ENCODE measurements at regions not wholly inside any gene's neighbourhood (a gene's known extent, or its start where the extent isn't known, plus 50 kb on each side); places are given as distances from the start of the nearest gene placed in this dataset.

DNA sequence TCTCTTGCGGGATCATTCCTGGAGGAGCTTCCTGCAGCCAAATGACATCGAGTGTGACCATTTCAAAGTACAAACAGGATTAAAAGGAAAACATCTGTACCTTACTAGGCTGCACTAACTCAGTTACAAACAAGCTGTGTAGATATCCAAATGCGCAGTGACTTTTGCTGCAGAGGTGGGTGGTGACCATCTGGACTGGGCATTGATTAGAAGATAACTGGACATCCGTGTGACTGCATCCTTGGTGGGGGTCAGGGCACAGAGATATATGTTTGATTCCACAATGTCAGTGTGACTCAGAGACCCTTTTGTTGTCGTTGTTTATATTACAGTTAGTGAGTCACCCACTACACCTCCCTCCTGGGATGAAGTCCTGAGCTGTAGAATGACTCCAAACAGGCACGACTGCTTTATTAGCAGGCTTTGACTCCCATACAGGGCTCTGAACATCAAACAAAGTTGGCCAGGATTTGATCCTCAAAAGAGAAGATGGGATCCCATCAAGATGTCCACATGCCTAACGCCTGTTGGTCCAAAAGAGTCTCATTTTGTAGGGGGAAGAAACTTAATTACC, 56.7 kb upstream of the SDK1 start:
- Mint-ChIP-seq H3K27me3 (ENCODE audit: low read depth) (peaks cover 2% of the 10 kb centered on the region), H3K9me3 (peaks cover 9% of the 10 kb centered on the region), H3K36me3 (ENCODE audit: low read depth) (no peaks in the 10 kb centered on the region), H3K4me1 (ENCODE audit: low read depth) (no peaks in the 10 kb centered on the region), H3K27ac (no peak overlapping the region), H3K4me3 (no peak overlapping the region)
- DNase-seq (ENCODE audit: low spot score): no peak

DNA sequence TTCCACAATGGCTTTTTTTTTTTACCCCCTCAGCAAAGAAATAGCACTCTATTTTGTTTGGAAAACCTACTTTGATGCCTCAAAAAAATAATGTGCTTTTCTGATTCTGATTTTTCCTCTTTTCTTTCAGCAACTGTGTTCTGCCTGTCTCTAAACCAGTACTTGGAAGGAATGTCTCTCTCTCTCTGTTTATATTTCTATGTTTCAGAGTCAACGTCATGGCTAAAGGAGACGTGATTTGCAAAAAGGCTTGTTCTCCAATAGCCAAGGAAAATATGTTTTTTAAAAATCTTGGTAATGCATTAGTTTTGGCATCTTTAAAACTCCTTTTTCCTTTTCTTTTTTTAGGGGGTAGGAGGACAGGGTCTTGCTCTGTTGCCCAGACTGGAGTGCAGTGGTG, 56.0 kb upstream of the SDK1 start:
- Mint-ChIP-seq H3K27me3 (ENCODE audit: low read depth) (peaks cover 2% of the 10 kb centered on the region), H3K4me3 (no peak overlapping the region), H3K9me3 (peaks cover 9% of the 10 kb centered on the region), H3K4me1 (ENCODE audit: low read depth) (no peaks in the 10 kb centered on the region), H3K27ac (no peak overlapping the region), H3K36me3 (ENCODE audit: low read depth) (no peaks in the 10 kb centered on the region)
- no peak for DNase-seq (ENCODE audit: low spot score)

DNA sequence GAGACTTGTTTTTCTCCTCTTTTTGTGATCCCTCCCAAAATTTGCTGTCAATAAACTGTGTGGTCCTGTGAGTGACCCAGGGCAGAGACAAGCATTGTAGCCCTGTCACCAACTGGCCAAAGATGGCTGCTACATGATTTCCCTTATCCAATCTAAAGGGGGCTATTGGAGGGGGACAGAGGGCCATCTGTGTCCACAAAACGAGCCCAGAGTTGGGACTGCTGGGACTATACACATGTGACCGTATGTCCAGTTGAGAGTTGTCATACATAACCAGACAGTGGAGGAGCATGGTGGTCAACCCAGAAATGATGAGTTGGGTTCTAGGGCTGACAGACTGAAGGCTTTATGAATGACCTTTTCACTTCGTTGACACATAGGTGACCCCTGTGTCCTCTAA, 55.3 kb upstream of the SDK1 start:
- Mint-ChIP-seq H3K9me3 (peaks cover 9% of the 10 kb centered on the region), H3K36me3 (ENCODE audit: low read depth) (no peaks in the 10 kb centered on the region), H3K27ac (no peak overlapping the region), H3K27me3 (ENCODE audit: low read depth) (peaks cover 2% of the 10 kb centered on the region), H3K4me1 (ENCODE audit: low read depth) (no peaks in the 10 kb centered on the region), H3K4me3 (no peak overlapping the region)
- no peak for DNase-seq (ENCODE audit: low spot score)

DNA sequence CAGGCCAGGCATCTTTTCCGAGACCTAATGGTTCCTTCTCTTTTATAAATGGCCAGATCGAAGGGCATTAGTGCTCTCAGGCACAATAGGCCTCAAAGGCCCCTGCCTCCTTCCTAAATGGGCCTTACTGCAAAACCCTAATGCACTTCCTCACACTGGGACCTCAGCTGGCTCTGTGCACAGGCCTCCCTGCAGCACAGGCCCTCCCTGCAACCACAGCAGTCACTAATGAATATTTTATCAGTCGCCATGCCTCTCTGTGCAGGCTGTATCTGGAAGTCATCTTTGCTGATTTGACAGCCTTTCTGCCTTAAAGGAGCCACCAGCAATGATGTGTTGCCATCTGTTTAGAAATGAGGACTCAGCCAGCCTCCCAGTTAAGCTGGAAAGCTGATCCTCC, 54.9 kb upstream of the SDK1 start:
- Mint-ChIP-seq H3K36me3 (ENCODE audit: low read depth) (no peaks in the 10 kb centered on the region), H3K27me3 (ENCODE audit: low read depth) (peaks cover 2% of the 10 kb centered on the region), H3K4me3 (no peak overlapping the region), H3K9me3 (peaks cover 9% of the 10 kb centered on the region), H3K27ac (no peak overlapping the region), H3K4me1 (ENCODE audit: low read depth) (no peaks in the 10 kb centered on the region)
- DNase-seq (ENCODE audit: low spot score): no peak

DNA sequence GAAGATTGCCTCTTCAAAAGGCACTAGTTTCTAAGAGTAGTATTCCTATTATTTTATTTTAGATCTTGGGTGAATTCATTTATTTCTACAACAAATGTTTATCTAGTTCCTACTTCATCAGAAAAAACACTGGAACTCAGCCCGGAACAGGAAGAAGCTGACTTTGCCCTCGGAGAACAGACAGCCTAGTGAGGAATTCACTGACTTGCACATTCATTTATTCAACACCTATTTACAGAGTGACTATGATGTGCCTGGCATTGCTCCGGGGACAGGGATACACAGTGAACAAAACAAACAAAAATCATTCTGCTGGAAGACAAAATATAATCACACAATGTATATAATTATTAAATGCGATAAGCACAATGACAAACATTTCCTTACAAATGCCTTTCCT, 54.4 kb upstream of the SDK1 start:
- no peak overlapping the region for H3K27ac Mint-ChIP-seq
- no peaks in the 10 kb centered on the region for H3K36me3 Mint-ChIP-seq (ENCODE audit: low read depth)

DNA sequence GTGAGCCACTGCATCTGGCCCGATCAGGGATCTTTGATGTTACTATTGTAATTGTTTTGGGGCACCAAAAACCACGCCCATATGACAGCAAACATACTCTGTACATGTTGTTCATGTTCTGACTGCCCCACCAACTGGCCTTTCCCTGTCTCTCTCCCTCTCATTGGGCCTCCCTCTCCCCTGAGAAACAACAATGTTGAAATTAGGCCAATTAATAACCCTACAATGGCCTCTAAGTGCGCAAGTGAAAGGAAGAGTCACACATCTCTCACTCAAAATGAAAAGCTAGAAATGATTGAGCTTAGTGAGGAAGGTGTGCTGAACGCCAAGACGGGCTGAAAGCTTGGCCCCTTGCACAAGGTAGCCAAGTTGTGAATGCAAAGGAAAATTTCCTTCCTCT, 50.3 kb upstream of the SDK1 start:
- H3K36me3 Mint-ChIP-seq (ENCODE audit: low read depth): no peaks in the 10 kb centered on the region
- no peak overlapping the region for H3K4me3 Mint-ChIP-seq
- peaks cover 9% of the 10 kb centered on the region for H3K9me3 Mint-ChIP-seq
- no peaks in the 10 kb centered on the region for H3K4me1 Mint-ChIP-seq (ENCODE audit: low read depth)
- H3K27ac Mint-ChIP-seq: no peak overlapping the region
- DNase-seq (ENCODE audit: low spot score): no peak
- peaks cover 14% of the 10 kb centered on the region for H3K27me3 Mint-ChIP-seq (ENCODE audit: low read depth)

More for the DNA sequence above, 54.4 kb upstream of the SDK1 start:
- peaks cover 9% of the 10 kb centered on the region for H3K9me3 Mint-ChIP-seq
- no peak overlapping the region for H3K4me3 Mint-ChIP-seq
- no peak for DNase-seq (ENCODE audit: low spot score)
- H3K4me1 Mint-ChIP-seq (ENCODE audit: low read depth): no peaks in the 10 kb centered on the region
- peaks cover 2% of the 10 kb centered on the region for H3K27me3 Mint-ChIP-seq (ENCODE audit: low read depth)

All from T-helper 2 cell treated with Interferon-gamma antibody and Interleukin-4, amounts not matched to agents 5 μg/mL and 100 μg/mL, for 36 hours (primary cell).